ENCODE measurements at regions not wholly inside any gene's neighbourhood (a gene's known extent, or its start where the extent isn't known, plus 50 kb on each side); places are given as distances from the start of the nearest gene placed in this dataset.

DNA sequence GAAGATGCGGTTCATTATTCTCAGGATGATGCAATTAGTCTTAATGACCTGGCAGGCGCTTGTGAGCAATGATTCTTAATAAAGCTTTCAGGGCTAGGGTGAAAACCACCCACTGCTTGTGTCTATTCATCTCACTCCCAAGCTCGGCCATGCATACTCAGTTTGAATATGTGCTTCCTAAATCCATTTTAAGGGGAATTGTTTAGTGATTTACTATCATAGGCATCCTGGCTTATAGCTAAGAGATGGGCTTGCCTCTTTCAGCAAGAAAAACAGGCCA lies 141.1 kb upstream of the SLC24A3 start:
- H3K27me3 ChIP-seq (ENCODE audit: insufficient read depth): no peaks in the 10 kb centered on the region
- CTCF ChIA-PET: interaction anchor here (0.8 to 1.1 kb wide), 2 partner anchors 12 to 15 kb away, joined by 3 read pairs; no protein-coding TSS in a partner anchor

GRCh38 chr20:19071902-19072498 lies 140.4 kb upstream of the SLC24A3 start:
- WGBS (ENCODE audit: low lambda C conversion rate): 5% methylated on average over 2 of the region's 2 CpGs
- DNase-seq: no peak
- Histone ChIP-seq H3K27ac (ENCODE audit: low read depth in 2 of 2, low read length in 1 of 2) (no peak overlapping the region), H3K27me3 (ENCODE audit: insufficient read depth) (no peaks in the 10 kb centered on the region), H3K4me2 (no peak overlapping the region), H2AFZ (ENCODE audit: low read depth) (no peak overlapping the region), H3K4me1 (ENCODE audit: control insufficient read depth in 1 of 2, insufficient read depth in 2 of 2, low read depth in 1 of 2, low read length in 1 of 2) (no peaks in the 10 kb centered on the region), H3K9ac (no peak overlapping the region), H3K9me2 (no peaks in the 10 kb centered on the region), H3K79me2 (ENCODE audit: insufficient read depth) (no peaks in the 10 kb centered on the region), H3F3A (replicated peaks; ENCODE audit: insufficient read depth) (no peaks in the 10 kb centered on the region), H4K20me1 (ENCODE audit: insufficient read depth) (no peaks in the 10 kb centered on the region), H3K9me3 (no peaks in the 10 kb centered on the region), H3K4me3 (ENCODE audit: low read depth in 2 of 2, low read length in 1 of 2) (no peak overlapping the region), H3K36me3 (replicated peaks in 1 of 2; ENCODE audit: control insufficient read depth in 1 of 2, insufficient read depth in 2 of 2, low read length in 1 of 2) (no peaks in the 10 kb centered on the region)
- ChIA-PET CTCF (interaction anchor here (0.8 to 1.2 kb wide), 2 partner anchors 10 to 11 kb away, joined by 3 to 4 read pairs; no protein-coding TSS in a partner anchor), POLR2A (no interaction called here)
- no peak for TF ChIP-seq USF1 (IDR thresholded peaks at IDR 0.05; ENCODE audit: borderline replicate concordance, low read depth)
- TF ChIP-seq SIN3A (IDR thresholded peaks at IDR 0.05; ENCODE audit: borderline replicate concordance, low read depth, low read length): no peak
- TF ChIP-seq TAF1 (IDR thresholded peaks at IDR 0.05; ENCODE audit: borderline replicate concordance, low read depth, low read length): no peak
- TF ChIP-seq EZH2phosphoT487 (IDR thresholded peaks at IDR 0.05; ENCODE audit: borderline replicate concordance, low read depth): no peak
- TF ChIP-seq, protein P1, sequence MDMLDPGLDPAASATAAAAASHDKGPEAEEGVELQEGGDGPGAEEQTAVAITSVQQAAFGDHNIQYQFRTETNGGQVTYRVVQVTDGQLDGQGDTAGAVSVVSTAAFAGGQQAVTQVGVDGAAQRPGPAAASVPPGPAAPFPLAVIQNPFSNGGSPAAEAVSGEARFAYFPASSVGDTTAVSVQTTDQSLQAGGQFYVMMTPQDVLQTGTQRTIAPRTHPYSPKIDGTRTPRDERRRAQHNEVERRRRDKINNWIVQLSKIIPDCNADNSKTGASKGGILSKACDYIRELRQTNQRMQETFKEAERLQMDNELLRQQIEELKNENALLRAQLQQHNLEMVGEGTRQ (IDR thresholded peaks at IDR 0.05; ENCODE audit: borderline replicate concordance, low read depth, low read length): no peak
- TF ChIP-seq, protein P2, sequence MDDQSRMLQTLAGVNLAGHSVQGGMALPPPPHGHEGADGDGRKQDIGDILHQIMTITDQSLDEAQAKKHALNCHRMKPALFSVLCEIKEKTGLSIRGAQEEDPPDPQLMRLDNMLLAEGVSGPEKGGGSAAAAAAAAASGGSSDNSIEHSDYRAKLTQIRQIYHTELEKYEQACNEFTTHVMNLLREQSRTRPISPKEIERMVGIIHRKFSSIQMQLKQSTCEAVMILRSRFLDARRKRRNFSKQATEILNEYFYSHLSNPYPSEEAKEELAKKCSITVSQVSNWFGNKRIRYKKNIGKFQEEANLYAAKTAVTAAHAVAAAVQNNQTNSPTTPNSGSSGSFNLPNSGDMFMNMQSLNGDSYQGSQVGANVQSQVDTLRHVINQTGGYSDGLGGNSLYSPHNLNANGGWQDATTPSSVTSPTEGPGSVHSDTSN (IDR thresholded peaks at IDR 0.05): no peak
- TF ChIP-seq MXI1 (IDR thresholded peaks at IDR 0.05; ENCODE audit: low read depth, low read length): no peak
- no peak for TF ChIP-seq IRF3 (IDR thresholded peaks at IDR 0.05; ENCODE audit: low read depth, low read length)
- no peak for TF ChIP-seq TCF12 (IDR thresholded peaks at IDR 0.05)
- no peak for TF ChIP-seq NFIC (IDR thresholded peaks at IDR 0.05; ENCODE audit: borderline replicate concordance)
- TF ChIP-seq, protein P3, sequence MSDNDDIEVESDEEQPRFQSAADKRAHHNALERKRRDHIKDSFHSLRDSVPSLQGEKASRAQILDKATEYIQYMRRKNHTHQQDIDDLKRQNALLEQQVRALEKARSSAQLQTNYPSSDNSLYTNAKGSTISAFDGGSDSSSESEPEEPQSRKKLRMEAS (IDR thresholded peaks at IDR 0.05; ENCODE audit: low read depth): no peak
- TF ChIP-seq TEAD4 (IDR thresholded peaks at IDR 0.05; ENCODE audit: borderline replicate concordance, insufficient read depth): no peak
- no peak for TF ChIP-seq POLR2AphosphoS5 (IDR thresholded peaks at IDR 0.05; ENCODE audit: low read depth, low read length)
- TF ChIP-seq YY1 (IDR thresholded peaks at IDR 0.05; ENCODE audit: low read depth): no peak
- no peak for TF ChIP-seq RCOR1 (IDR thresholded peaks at IDR 0.05; ENCODE audit: low read length)
- no peak for TF ChIP-seq SMC3 (IDR thresholded peaks at IDR 0.05; ENCODE audit: low read depth, low read length)

More for the DNA sequence above, 141.1 kb upstream of the SLC24A3 start:
- no peaks in the 10 kb centered on the region for H3K36me3 ChIP-seq (replicated peaks in 1 of 2; ENCODE audit: control insufficient read depth in 1 of 2, insufficient read depth in 2 of 2, low read length in 1 of 2)
- WGBS (ENCODE audit: low lambda C conversion rate): 6% methylated on average over 3 of the region's 3 CpGs
- no peak for DNase-seq
- H3K4me3 ChIP-seq (ENCODE audit: low read depth in 2 of 2, low read length in 1 of 2): no peak overlapping the region
- POLR2A ChIA-PET: no interaction called here
- H3K27ac ChIP-seq (ENCODE audit: low read depth in 2 of 2, low read length in 1 of 2): no peak overlapping the region
- no peak overlapping the region for H2AFZ ChIP-seq (ENCODE audit: low read depth)
- H3K9me3 ChIP-seq: no peaks in the 10 kb centered on the region
- H3K9me2 ChIP-seq: no peaks in the 10 kb centered on the region
- no peaks in the 10 kb centered on the region for H3K4me1 ChIP-seq (ENCODE audit: control insufficient read depth in 1 of 2, insufficient read depth in 2 of 2, low read depth in 1 of 2, low read length in 1 of 2)
- H3F3A ChIP-seq (replicated peaks; ENCODE audit: insufficient read depth): no peaks in the 10 kb centered on the region
- H3K9ac ChIP-seq: no peak overlapping the region
- TF ChIP-seq, protein P4, sequence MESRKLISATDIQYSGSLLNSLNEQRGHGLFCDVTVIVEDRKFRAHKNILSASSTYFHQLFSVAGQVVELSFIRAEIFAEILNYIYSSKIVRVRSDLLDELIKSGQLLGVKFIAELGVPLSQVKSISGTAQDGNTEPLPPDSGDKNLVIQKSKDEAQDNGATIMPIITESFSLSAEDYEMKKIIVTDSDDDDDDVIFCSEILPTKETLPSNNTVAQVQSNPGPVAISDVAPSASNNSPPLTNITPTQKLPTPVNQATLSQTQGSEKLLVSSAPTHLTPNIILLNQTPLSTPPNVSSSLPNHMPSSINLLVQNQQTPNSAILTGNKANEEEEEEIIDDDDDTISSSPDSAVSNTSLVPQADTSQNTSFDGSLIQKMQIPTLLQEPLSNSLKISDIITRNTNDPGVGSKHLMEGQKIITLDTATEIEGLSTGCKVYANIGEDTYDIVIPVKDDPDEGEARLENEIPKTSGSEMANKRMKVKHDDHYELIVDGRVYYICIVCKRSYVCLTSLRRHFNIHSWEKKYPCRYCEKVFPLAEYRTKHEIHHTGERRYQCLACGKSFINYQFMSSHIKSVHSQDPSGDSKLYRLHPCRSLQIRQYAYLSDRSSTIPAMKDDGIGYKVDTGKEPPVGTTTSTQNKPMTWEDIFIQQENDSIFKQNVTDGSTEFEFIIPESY (IDR thresholded peaks at IDR 0.05; ENCODE audit: borderline replicate concordance, low read depth): no peak
- TF ChIP-seq EP300 (IDR thresholded peaks at IDR 0.05; ENCODE audit: borderline replicate concordance in 1 of 2, low read depth in 1 of 2, low read length in 1 of 2): no peak
- no peak for TF ChIP-seq CHD2 (IDR thresholded peaks at IDR 0.05; ENCODE audit: low read length, partially characterized antibody)
- TF ChIP-seq GATA2 (CRISPR knock-in tag; IDR thresholded peaks at IDR 0.05): no peak
- TF ChIP-seq, protein P2 (IDR thresholded peaks at IDR 0.05): no peak
- H3K79me2 ChIP-seq (ENCODE audit: insufficient read depth): no peaks in the 10 kb centered on the region
- no peaks in the 10 kb centered on the region for H4K20me1 ChIP-seq (ENCODE audit: insufficient read depth)
- no peak overlapping the region for H3K4me2 ChIP-seq
